Inflammatory macrophage treated with lipopolysaccharide for 1 hour (primary cell): ENCODE measurements at regions not wholly inside any gene's neighbourhood (a gene's known extent, or its start where the extent isn't known, plus 50 kb on each side); places are given as distances from the start of the nearest gene placed in this dataset.
A peak's percentile ranks its signal among the peaks of the same experiment; 100 is the strongest.

Experiments
- DNase-seq, 2 donors: peaks; one replicate each; pipeline ENCODE4 v3.0.0-alpha.2; 2020 to 2022

DNA sequence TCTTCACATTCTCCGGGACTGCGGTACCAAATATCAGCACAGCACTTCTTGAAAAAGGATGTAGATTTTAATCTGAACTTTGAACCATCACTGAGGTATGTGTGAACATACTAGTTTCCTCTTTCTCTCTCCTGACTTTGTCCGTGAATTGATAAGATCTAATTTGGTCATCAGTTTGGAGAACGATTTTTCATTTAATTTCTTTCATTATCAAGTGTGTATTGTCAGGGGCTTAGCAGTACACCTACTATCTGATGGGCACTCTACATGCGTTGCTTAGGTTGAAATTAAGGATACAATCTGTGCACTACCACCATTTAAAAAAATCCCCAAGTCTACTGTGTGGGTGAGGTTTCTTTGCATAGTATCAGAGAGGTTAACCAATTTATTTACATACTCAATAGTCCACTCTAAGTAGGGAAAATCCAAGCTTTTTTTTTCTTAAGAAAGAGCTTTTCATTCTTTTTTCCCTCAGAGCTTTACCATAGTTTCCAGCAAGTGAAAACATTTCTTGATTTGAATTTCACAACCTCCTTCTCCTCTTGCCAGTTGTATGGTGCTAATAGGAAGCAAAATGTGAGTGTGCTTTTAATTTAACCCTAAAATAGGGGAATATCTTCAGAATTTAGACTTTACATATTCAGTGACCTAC, 105.4 kb upstream of the ESR1 start:
- DNase-seq = peak; percentile 36 to 77

DNA sequence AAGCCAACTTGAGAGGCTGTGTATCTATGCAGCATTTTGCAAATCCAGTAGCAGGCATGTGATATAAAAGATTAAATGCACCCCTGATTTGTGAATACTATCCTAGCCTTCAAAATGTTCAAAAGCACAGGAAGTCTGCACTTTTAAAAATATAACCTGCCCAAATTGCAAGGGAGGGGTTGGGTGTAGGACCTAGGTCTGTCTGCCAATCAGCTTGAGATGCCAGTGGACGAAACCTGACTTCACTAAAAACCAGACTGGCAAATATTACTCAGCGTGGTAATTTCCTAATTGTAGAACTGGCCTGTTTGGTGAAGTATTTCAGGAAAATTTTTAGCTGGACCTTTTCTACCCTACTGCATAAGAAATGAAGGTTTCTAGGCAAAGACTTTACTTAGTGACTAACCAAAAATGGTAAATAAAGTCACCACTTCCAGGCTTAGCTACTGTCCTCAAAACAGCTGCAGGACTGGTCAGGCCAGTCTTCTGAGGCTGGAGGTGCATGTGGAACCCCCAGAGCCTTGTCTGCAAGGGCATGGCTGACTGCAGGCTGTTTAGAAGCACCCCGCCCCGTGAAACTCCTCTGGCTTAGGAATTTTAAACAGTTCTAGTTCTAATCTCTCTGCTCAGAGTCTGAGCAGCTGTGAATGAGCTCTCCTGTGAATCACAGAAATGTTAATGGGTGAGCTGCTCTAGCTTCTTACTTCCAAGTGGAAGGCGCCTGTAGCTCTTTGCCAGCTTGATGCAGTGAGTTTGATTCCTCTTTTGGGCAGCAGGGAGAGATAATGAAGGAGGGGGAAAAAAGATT, 104.4 kb upstream of the ESR1 start:
- no peak for DNase-seq

DNA sequence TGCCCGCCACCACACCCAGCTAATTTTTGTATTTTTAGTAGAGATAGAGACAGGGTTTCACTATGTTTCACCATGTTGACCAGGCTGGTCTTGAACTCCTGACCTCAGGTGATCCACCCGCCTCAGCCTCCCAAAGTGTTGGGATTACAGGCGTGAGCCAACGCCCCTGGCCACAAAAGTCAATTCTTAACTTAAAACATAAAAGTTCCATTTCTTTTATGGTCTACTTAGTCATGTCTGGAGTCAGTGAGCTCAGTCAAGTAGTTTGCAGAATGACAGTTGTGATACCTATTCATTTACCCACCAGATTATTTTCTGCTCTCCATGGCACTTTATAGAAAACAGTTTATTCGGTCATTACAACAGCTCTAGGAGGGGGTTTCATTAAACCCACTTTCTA, 103.1 kb upstream of the ESR1 start:
- no peak for DNase-seq

DNA sequence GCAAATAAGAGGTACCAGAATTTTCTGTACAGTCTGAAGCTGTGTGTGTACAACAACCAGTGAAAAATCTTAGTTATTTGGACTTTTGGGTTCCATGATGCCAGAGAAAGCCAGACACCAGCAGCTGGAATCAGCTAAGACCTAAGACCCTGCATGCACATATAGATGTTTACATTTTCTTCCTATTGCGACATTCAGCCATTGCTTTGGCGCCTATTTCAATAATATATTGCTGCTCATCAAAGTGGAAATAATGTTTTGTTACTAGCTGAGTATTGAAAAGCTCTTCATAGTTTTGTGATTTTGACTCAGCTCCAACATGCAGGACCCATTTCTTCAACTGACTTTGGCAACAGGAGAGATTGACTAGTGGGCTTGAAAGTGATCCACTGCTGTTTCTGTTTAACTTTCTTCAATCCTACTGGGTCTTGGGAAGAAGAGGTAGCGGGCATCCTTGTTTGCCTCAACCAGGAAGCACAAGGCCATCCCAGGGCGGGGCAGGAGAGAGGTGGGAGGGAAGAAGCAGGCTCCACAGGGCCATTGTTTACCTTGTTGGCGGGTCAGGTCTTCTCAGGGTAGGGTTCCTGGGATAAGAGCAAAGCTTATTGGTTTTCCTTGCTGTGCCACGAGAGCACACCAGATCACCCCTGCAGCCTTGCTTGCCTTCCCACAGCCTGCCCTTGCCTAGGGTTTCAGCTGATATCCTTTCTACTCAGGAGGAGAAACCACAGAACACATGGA, 101.3 kb upstream of the ESR1 start:
- DNase-seq = no peak

DNA sequence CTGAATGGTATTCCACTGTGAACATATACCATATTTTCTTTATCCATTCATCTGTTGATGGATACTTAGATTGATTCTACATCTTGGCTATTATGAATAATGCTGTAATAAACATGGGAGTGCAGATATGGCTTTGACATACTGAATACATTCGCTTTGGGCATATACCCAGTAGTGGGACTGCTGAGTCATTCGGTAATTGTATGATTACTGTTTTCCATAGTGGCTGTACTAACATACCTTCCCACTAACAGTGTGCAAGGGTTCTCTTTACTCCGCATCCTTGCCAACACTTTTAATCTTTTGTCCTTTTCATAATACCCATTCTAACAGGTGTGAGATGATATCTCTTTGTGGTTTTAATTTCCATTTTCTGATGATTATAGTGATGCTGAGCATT, 98.2 kb upstream of the ESR1 start:
- no peak for DNase-seq

DNA sequence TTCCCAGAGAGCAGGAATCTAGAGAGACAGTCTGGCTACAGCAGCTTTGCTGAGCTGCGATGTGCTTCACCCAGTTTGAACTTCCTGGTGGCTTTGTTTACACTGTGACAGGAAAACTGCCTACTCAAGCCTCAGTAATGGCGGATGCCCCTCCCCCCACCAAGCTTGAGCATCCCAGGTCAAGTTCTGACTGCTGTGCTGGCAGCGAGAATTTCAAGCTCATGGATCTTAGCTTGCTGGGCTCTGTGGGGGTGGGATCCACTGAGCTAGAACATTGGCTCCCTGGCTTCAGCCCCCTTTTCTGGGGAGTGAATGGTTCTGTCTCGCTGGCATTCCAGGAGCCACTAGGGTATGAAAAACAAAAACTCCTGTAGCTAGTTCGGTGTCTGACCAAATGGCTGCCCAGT, 91.0 kb upstream of the ESR1 start:
- DNase-seq = no peak

DNA sequence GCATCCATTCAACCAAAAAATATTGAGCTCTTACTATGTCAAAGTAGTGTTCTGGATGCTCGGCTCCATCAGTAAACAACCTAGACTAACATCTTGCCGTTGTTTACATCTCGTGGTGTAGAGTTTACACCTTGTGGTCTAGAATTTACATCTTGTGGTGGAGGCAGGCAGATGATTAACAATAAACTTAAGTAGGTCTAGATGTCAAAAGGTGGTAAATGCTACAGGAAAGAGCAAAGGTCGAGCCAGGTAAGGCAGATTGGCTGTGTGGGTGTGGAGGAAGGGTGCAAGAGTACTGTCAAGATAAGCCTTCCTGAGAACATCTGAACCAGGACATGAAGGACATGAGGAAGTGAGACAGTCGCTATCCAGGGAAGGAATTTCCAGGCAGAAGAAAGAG, 88.4 kb upstream of the ESR1 start:
- DNase-seq = no peak

DNA sequence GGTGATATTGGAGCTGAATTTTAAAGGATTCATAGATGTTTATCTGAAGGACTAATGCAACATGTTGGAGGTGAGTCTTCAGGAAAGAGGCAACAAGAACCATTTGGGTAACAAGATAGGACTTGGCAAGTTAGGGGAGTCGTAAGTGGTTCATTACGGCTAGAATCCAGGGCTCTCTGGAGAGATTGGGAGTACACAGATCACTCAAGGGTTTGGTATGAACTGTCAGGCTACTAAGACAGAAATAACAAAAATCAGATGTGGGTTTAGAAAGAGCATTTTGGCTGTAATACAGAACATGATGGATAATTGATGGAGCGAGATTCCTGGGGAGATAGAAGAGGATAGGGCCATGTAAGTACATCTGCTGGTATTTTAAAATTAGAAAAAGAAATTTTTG, 86.3 kb upstream of the ESR1 start:
- no peak for DNase-seq

DNA sequence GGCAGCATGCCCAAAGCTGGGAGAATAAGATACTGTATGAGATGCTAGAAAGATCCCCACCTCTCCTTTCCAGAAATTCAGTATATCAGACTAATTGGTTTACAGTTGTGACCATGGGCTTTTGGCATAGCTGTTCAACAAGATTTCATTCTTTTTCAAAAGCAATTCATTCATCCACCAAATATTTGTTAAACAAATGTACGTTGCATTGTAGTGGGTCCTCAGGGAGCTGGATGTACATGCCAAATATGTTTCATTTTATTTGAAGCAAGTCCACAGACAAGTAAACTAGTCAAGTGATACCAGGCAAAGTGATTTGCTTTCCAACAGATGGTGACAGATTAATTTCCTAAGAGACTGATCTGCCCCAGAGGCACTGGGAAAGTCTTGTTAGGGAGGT, 85.8 kb upstream of the ESR1 start:
- DNase-seq = no peak

DNA sequence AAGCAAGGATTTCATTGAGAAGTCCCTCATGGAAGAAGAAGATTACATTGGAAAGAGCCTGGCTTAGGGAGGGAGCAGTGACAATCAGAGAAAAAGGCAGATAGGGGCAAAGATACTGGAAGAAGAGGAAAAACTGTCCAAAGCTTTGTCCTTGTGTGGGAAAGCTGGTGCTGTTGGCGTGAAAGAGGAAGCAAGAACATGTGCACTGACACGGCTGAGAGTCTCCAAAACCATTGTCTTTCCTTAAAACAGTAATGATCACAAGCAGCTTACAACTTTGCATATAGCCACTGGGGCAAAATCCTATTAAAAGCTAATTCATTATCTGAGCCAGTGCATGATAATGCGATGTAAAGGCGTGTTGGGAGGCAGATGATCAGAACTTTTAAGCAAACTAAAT, 85.1 kb upstream of the ESR1 start:
- DNase-seq = peak; percentile 25 to 74

DNA sequence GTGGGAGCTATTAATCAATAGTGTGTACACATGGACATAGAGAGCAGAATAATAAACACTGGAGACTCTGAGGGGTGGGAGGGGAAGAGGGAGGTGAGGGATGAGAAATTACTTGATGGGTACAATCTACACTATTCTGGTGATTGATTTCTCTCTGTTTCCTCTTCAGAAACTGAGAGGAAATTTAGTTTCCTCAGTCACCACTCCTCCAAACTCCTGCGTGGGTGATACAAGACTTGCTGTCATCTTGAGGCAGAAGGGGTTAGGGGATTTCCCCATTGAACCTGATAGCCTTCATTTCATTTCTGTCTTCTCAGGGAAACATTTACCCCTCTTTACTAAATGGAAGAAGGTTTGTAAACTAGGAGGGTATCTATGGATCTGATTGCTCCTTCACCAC, 84.3 kb upstream of the ESR1 start:
- DNase-seq = peak; percentile 79 to 91

DNA sequence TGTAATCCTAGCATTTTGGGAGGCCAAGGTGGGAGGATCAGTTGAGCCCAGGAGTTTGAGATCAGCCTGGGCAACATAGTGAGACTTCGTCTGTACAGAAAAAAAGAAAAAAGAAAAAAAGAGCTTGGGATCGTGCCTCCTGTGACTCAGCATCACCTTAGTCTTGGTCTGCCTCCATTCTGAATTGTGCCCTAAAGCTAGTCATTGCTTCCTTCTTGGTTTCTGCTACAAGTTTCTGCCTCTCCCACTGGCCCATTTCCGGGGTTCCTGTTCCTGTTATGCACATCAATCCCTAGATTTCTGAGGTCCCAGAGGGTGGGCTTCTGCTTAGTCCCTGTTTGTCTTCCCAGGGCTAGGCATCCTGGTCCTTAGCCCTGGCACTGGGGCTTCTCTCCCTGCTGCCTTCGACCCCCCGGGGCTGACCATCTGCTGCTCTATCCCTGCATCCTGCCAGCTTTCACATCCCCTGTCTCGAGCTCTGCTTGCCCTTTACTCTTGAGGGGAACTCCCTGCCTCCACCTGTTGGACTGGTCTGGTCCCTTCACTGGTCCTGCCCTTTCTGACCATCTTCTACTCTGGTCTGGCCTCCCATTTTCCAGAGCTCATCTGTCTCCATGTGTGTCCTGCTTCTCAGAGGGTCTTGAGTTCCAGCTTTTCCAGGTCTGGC, 77.5 kb upstream of the ESR1 start:
- no peak for DNase-seq

DNA sequence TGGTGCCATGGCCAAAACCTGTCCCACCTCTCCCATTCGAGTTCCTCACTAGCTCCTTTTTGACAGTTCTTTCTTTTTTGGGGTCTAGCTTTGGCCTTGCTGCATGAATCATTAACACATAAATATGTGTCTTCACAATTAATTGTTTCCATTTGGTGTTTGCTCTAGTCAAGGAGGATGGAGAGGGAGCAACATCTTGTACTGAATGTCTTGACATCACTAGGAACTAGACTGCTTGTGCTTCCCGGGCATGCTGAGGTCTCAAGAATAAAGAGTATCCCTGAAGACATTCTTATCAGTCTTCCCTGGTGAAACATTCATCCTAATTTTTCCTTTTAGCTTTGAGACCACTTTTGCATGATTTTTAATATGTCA, 77.0 kb upstream of the ESR1 start:
- no peak for DNase-seq

DNA sequence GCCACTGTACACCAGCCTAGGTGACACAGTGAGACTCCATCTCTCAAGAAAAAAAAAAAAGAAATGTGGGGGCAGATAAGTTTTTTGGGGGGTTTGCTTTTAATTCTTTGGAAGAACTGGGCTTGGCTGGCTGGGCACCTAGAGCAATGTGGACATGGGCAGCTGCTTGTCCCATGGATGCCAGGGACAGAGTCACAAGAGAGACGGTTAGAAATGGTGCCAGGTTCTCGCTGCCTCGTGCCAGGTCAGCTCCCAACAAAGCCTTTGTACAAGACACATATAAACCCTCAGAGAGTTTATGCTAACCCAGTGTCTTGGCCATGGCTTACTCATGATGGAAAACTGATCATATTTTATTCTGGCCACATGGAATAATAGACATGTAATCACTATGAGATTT, 76.2 kb upstream of the ESR1 start:
- DNase-seq = no peak

DNA sequence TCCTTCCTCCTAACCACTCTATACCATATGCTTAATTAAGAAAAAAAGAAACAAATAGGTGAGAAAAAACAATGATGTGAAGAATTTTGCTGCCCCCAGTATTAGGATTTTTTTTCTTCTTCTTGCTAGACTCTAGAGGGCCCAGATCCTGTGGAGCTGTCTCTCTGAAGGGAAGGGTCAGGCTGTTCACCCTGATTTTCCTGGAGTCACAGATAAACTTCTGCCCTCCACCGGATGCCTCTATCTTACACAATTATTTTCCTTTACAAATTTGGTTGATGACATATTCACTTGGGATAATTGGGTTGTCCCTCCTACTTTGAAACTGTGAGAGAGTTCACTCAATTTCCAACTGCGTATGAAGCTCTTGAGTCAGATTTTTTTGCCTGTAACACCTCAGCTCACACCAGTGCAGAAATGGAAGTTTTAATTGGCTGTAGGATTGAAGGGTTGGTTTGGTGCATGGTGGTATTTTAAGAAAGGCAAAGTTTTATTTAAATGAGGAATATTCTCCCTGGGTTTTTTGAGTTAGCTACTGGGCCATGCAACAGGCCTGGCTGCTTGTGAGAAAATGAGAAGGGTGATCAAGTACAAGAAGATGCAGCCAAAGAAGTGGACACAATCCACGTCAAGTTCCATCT, 73.7 kb upstream of the ESR1 start:
- DNase-seq = no peak

DNA sequence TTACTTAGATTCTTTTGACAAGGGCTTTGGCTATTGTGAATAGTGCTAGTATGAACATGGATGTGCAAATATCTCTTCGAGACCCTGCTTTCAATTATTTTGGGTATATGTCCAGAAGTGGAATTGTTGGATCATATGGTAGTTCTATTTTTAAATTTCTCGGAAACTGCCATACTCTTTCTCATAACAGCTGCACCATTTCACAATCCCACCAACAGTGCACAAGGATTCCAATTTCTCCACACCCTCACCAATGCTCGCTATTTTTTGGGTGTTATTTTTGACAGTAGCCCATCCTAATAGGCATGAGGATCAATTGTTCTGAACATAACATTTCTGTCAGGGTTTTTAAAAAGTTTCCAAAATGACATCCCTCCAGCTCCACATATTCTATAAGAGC, 69.2 kb upstream of the ESR1 start:
- no peak for DNase-seq

DNA sequence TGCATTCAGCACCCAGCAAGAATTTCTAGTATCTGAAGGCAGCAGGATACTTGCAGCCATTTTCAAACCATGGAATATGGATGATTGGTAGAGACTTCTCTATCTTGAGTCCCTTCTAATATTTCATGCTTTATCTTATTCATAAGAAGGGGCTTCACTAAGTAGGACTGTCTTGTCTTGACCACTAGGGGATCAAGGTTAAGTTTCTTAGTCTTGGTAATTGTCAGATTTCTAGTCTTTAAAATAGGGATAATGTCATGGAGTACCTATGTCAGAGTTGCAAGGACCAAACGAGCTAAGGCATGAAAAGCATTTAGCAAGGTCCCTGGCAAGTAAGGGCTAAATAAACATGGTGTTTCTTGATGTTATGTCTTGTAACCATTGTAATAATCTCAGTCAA, 68.5 kb upstream of the ESR1 start:
- DNase-seq = no peak

DNA sequence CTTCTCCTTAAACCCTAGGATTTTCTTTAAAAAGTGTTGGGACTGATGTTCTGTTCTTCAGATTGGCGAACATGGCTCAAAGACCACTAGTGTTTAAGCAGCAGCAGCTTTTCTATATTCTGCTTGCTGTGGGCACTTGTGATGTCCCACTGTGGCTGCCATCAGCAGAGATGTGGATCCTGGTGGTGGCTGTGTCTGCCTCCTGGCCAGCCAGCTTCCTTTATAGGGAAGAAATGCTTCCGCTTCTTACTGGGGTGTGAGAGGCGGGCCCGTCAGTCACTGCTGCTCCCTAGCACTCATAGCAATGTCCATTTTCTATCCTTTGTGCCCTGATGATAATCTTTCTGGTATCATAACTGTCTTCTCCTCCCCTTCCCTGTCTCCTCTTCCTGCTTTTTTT, 66.7 kb upstream of the ESR1 start:
- no peak for DNase-seq

DNA sequence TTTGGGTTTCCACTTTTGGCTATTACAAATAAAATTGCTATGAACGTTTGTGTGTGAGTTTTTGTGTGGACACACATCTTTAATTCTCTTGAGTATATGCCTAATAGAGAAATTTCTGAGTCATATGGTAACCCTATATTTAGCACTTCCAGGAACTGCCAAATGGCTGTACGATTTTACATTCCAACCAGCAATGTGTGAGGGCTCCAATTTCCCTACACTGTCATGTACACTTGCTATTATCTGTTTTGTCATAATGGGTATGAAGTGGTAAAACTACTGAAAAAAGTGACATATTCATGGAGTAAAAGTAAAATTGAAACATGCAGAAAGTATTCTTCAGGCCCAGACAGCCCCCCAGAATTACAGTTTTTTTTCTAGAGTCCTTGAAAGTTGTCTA, 59.6 kb upstream of the ESR1 start:
- no peak for DNase-seq

DNA sequence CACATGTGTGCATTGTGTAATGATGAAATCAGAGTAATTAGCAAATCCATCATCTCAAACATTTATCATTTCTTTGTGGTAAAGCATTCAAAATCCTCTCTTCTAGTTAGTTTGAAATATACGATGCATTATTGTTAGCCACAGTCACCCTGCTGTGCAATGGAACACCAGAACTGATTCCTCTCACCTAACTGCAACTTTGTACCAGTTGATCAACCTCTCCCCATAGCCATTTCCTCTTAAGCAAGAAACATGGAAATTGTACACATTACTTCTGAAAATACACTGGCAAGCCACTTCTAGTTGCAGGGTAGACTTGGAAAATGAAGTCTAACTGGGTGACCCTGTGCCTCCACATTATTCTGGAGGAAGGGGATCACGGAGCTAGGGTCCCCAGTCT, 58.1 kb upstream of the ESR1 start:
- DNase-seq = no peak

DNA sequence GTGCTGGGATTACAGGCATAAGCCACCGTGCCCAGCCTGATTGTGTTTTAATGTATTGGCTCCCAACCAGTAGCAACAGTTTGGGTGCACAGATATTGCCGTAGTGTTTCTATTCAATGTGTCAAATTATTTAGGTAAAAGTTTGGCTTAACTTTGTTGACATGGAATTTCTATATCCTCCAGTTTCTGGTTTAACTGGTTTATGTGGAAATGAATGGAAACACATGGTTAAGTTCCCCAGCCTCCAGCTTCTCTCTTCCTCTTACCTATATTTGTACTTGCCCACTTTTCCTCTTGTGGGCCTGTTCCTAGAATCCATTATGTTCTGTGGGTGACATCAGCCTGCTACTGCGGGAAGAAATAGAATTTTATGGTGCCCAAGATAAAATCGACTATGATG, 53.9 kb upstream of the ESR1 start:
- DNase-seq = no peak

DNA sequence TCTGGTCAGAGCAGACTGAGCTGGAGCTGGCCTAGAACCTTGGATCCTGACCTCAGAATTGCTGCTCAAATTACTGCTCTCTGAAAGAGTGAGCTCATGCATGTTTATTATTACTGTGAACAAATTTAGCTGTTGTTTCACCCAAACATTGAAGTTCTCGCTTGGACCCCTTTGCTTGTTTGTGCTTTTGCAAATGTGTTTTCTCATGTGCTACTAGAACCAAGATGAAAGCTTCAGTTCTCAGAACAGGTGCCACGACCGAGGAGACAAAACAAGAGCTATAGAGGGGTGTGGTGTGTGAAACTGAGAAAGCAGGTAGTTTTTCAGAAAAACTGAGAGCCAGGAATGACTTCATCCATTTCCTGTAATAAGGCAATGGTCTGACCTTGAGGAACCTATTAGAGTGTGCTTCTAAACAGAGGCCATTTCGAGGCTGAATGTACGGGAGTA, 50.0 kb upstream of the ESR1 start:
- no peak for DNase-seq
